SH-SY5Y (cell line): ENCODE measurements at regions not wholly inside any gene's neighbourhood (a gene's known extent, or its start where the extent isn't known, plus 50 kb on each side); places are given as distances from the start of the nearest gene placed in this dataset.

Experiments used
- GATA2 ChIP-seq: IDR thresholded peaks from 2 replicates; pipeline ENCODE4 v1.6.1; 2011; ENCODE audit warnings: mild to moderate bottlenecking, low read depth, low read length
- GATA3 ChIP-seq: IDR thresholded peaks from 2 replicates; pipeline ENCODE4 v1.6.1; 2011; ENCODE audit warnings: low read depth, mild to moderate bottlenecking, low read length, moderate library complexity

DNA sequence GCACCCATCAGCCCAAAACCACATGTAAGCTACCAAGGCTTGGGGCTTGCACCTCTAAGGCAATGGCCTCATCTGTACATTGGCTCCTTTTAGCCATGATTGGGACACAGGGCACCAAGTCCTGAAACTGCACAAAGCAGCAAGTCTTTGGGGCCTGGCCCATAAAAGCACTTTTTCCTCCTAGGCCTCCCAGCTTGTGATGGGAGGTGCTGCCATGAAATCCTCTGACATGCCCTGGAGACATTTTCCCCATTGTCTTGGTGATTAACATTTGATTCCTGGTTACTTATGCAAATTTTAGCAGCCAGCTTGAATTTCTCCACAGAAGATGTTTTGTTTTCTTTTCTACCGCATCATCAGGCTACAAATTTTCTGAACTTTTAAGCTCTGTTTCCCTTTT is 58.5 kb upstream of the PABPC4L start:
- TF ChIP-seq GATA3 (no peak), GATA2 (no peak)
